ENCODE measurements at regions not wholly inside any gene's neighbourhood (a gene's known extent, or its start where the extent isn't known, plus 50 kb on each side); places are given as distances from the start of the nearest gene placed in this dataset.

GRCh38 chr4:126328914-126329313, 1014.2 kb downstream of the FAT4 start:
- Histone ChIP-seq H3K9me3 (no peaks in the 10 kb centered on the region), H3K27ac (no peak overlapping the region), H3K27me3 (ENCODE audit: insufficient read depth in 3 of 3, low read length in 2 of 3) (no peaks in the 10 kb centered on the region), H3K4me1 (no peaks in the 10 kb centered on the region), H3K4me3 (no peak overlapping the region), H3K36me3 (ENCODE audit: insufficient read depth in 1 of 2, low read depth in 1 of 2) (no peaks in the 10 kb centered on the region)
- intact Hi-C loops (cut with DNase I), result no loop called here
- DNase-seq, result no peak
- no peak for TF ChIP-seq CTCF (IDR thresholded peaks at IDR 0.05)
- no peak for ATAC-seq

GRCh38 chr4:126338548-126338947, 1023.8 kb downstream of the FAT4 start:
- ATAC-seq (no peak), DNase-seq (no peak)
- TF ChIP-seq CTCF (IDR thresholded peaks at IDR 0.05), result no peak
- Histone ChIP-seq H3K27ac (no peak overlapping the region), H3K4me3 (no peak overlapping the region), H3K36me3 (ENCODE audit: insufficient read depth in 1 of 2, low read depth in 1 of 2) (no peaks in the 10 kb centered on the region), H3K9me3 (no peaks in the 10 kb centered on the region), H3K4me1 (no peaks in the 10 kb centered on the region), H3K27me3 (ENCODE audit: insufficient read depth in 3 of 3, low read length in 2 of 3) (no peaks in the 10 kb centered on the region)
- intact Hi-C loops (cut with DNase I), result no loop called here
- 59 to 74% (median 63%) methylated on average over 2 of the region's 2 CpGs for WGBS, 3 donors

GRCh38 chr4:126341927-126342326, 1027.2 kb downstream of the FAT4 start:
- Histone ChIP-seq H3K4me3 (no peak overlapping the region), H3K4me1 (no peaks in the 10 kb centered on the region), H3K36me3 (ENCODE audit: insufficient read depth in 1 of 2, low read depth in 1 of 2) (no peaks in the 10 kb centered on the region), H3K9me3 (no peaks in the 10 kb centered on the region), H3K27ac (no peak overlapping the region), H3K27me3 (ENCODE audit: insufficient read depth in 3 of 3, low read length in 2 of 3) (no peaks in the 10 kb centered on the region)
- intact Hi-C loops (cut with DNase I), result no loop called here
- 75 to 94% (median 93%) methylated on average over 1 of the region's 1 CpG for WGBS, 3 donors
- ATAC-seq (no peak), DNase-seq (no peak)
- TF ChIP-seq CTCF (IDR thresholded peaks at IDR 0.05), result no peak

GRCh38 chr4:126344472-126344871, 1029.7 kb downstream of the FAT4 start:
- no peaks in the 10 kb centered on the region for H3K36me3 ChIP-seq (ENCODE audit: insufficient read depth in 1 of 2, low read depth in 1 of 2)
- 91 to 92% (median 92%) methylated on average over 6 of the region's 6 CpGs for WGBS, 3 donors
- no peak overlapping the region for H3K4me3 ChIP-seq
- H3K27ac ChIP-seq, result no peak overlapping the region
- no peaks in the 10 kb centered on the region for H3K4me1 ChIP-seq
- intact Hi-C loops (cut with DNase I), result no loop called here
- ATAC-seq (no peak), DNase-seq (no peak)
- H3K27me3 ChIP-seq (ENCODE audit: insufficient read depth in 3 of 3, low read length in 2 of 3), result no peaks in the 10 kb centered on the region
- no peak for TF ChIP-seq CTCF (IDR thresholded peaks at IDR 0.05)
- H3K9me3 ChIP-seq, result no peaks in the 10 kb centered on the region

GRCh38 chr4:126346654-126347053, 1031.9 kb downstream of the FAT4 start:
- intact Hi-C loops (cut with DNase I), result no loop called here
- ATAC-seq (no peak), DNase-seq (no peak)
- no peaks in the 10 kb centered on the region for H3K36me3 ChIP-seq (ENCODE audit: insufficient read depth in 1 of 2, low read depth in 1 of 2)
- no peak overlapping the region for H3K4me3 ChIP-seq
- WGBS, 3 donors, result 79 to 84% (median 81%) methylated on average over 2 of the region's 2 CpGs
- H3K4me1 ChIP-seq, result no peaks in the 10 kb centered on the region
- no peaks in the 10 kb centered on the region for H3K9me3 ChIP-seq
- no peaks in the 10 kb centered on the region for H3K27me3 ChIP-seq (ENCODE audit: insufficient read depth in 3 of 3, low read length in 2 of 3)
- no peak overlapping the region for H3K27ac ChIP-seq
- TF ChIP-seq CTCF (IDR thresholded peaks at IDR 0.05), result no peak

All from psoas muscle (tissue), 7 donors.